ENCODE measurements at regions not wholly inside any gene's neighbourhood (a gene's known extent, or its start where the extent isn't known, plus 50 kb on each side); places are given as distances from the start of the nearest gene placed in this dataset.

DNA sequence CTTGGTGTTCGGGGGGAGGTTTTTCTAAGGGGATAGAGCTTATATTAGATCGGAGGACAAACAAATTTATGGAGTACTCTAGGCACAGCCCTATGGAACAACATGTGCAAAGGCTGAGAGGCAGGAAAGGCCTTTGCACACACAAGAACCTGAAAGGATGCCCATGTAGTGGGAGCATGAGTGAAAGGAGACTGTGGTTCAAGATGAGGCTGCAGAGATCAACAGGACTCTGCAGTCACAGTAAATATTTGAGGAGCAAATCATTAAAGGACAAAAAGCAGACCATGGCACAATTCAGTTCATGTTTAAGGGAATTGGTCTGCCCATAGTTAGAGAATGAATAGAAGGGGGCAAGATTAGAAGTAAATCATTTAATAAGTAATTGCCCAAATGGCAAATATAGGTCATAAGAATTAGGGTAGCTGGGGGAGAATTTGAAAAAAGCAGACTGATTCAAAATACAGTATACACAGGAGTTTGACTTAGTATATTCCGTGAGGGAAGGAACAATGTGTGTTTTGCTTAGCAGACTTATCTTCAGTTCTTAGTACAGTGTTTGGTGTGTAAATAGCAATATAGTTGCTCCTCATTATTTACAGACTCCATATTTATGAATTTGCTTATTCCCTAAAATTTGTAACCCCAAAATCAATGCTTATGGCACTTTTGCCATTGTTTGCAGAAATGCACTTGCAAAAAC, 268.1 kb downstream of the SEC16B start:
- TF ChIP-seq POLR2A (IDR thresholded peaks at IDR 0.05): no peak
- TF ChIP-seq POLR2AphosphoS5 (IDR thresholded peaks at IDR 0.05): peak; percentile 38
- TF ChIP-seq, protein P1, sequence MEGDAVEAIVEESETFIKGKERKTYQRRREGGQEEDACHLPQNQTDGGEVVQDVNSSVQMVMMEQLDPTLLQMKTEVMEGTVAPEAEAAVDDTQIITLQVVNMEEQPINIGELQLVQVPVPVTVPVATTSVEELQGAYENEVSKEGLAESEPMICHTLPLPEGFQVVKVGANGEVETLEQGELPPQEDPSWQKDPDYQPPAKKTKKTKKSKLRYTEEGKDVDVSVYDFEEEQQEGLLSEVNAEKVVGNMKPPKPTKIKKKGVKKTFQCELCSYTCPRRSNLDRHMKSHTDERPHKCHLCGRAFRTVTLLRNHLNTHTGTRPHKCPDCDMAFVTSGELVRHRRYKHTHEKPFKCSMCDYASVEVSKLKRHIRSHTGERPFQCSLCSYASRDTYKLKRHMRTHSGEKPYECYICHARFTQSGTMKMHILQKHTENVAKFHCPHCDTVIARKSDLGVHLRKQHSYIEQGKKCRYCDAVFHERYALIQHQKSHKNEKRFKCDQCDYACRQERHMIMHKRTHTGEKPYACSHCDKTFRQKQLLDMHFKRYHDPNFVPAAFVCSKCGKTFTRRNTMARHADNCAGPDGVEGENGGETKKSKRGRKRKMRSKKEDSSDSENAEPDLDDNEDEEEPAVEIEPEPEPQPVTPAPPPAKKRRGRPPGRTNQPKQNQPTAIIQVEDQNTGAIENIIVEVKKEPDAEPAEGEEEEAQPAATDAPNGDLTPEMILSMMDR (IDR thresholded peaks at IDR 0.05): no peak
